ENCODE measurements at regions not wholly inside any gene's neighbourhood (a gene's known extent, or its start where the extent isn't known, plus 50 kb on each side); places are given as distances from the start of the nearest gene placed in this dataset.
"Not testable (repeated sequence)": the region's sequence is repeated elsewhere in the genome, so short reads cannot be mapped to it uniquely, and the experiment has no call there.

DNA sequence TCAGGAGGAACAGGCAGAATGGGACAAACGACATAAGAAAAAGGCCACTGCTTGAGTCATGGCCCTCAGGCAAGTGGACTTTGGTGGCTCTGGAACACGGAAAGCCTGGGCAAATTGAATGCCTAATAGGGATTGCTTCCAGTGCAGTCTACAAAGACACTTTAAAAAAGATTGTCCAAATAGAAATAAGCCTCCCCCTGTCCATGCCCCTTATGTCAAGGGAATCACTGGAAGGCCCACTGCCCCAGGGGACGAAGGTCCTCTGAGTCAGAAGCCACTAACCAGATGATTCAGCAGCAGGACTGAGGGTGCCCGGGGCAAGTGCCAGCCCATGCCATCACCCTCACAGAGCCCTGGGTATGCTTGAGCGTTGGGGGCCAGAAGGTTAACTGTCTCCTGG is 51.5 kb upstream of the SRD5A2 start:
- not testable (repeated sequence) for H3K27ac Mint-ChIP-seq (ENCODE audit: low read depth); H3K36me3 Mint-ChIP-seq (ENCODE audit: insufficient read depth); H3K4me1 Mint-ChIP-seq; H3K9me3 Mint-ChIP-seq; H3K4me3 Mint-ChIP-seq; DNase-seq (ENCODE audit: low spot score in 2 of 2); ATAC-seq (replicated peaks; ENCODE audit: extremely low read depth, poor library complexity, severe bottlenecking)
- H3K27me3 Mint-ChIP-seq = peaks cover 54% of the 10 kb centered on the region
